Tibial nerve (tissue), 4 donors: ENCODE measurements at regions not wholly inside any gene's neighbourhood (a gene's known extent, or its start where the extent isn't known, plus 50 kb on each side); places are given as distances from the start of the nearest gene placed in this dataset.

ENCODE experiments used
- DNase-seq, 2 donors: peaks; one replicate each; pipeline ENCODE4 v3.0.0-alpha.2; 2019; ENCODE audit warnings: low spot score in 2 of 2
- H3K27ac ChIP-seq, 4 donors: fragments of 200-600 bp; sonication (generic) in 3 of 4; one replicate each; pipeline ENCODE4 v1.5.1; 2017 to 2019; ENCODE audit warnings: mild to moderate bottlenecking in 1 of 4
- H3K27me3 ChIP-seq, 2 donors: fragments of 200-600 bp; sonication (generic) in 1 of 2; one replicate each; pipeline versions ENCODE4 v1.5.1 to v1.6.0; 2017 to 2019
- H3K36me3 ChIP-seq, 3 donors: fragments of 200-600 bp; sonication (generic); one replicate each; pipeline ENCODE4 v1.5.1; 2018 to 2019
- H3K4me1 ChIP-seq, 4 donors: fragments of 200-600 bp; sonication (generic) in 3 of 4; one replicate each; pipeline ENCODE4 v1.5.1; 2017 to 2019
- H3K4me3 ChIP-seq, 4 donors: fragments of 200-600 bp; sonication (generic) in 3 of 4; one replicate each; pipeline ENCODE4 v1.5.1; 2017 to 2019; ENCODE audit warnings: mild to moderate bottlenecking in 1 of 4, moderate library complexity in 1 of 4
- H3K9me3 ChIP-seq, 4 donors: fragments of 200-600 bp; sonication (generic) in 3 of 4; one replicate each; pipeline ENCODE4 v1.5.1; 2017 to 2019
- EP300 ChIP-seq, 2 donors: sonication (generic); formaldehyde crosslinking; IDR thresholded peaks; one replicate each; pipeline ENCODE4 v1.6.1; 2017; ENCODE audit warnings: antibody characterized with exemption in 2 of 2, mild to moderate bottlenecking in 1 of 2
- POLR2A ChIP-seq, 2 donors: fragments of 450-650 bp; IDR thresholded peaks; one replicate each; pipeline ENCODE4 v1.6.1; 2017; ENCODE audit warnings: antibody characterized with exemption in 2 of 2, mild to moderate bottlenecking in 2 of 2, moderate library complexity in 2 of 2
- WGBS, 2 donors: methylation state at CpG; one replicate each; pipeline ENCODE4 v1.1.5; 2018; 5-methylcytosine and 5-hydroxymethylcytosine counted together
- TF ChIP-seq, protein P1 (sequence below), 5 experiments: fragments of 200-600 bp in 3 of 5; fragments of 450-650 bp in 2 of 5; sonication (generic) in 3 of 5; IDR thresholded peaks; one replicate each; pipeline ENCODE4 v1.5.1; 2016 to 2019; ENCODE audit warnings: antibody characterized with exemption in 5 of 5, mild to moderate bottlenecking in 3 of 5, moderate library complexity in 2 of 5

DNA sequence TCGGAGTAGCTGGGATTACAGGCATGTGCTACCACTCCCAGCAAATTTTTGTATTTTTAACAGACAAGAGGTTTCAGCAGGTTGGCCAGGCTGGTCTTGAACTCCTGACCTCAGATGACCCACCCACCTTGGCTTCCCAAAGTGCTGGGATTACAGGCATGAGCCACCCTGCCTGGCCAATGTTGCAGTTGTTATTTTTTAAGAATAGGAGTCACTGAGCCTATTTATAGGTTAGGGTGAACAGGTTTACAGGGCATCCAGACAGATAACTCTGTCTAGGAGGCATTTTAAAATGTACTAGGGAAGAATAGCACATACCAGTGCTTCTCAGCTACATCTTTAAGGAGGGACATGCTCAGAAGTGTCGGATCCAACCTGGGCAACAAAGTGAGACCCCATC is 60.1 kb upstream of the BNC2 start:
- Histone ChIP-seq H3K36me3 (no peaks in the 10 kb centered on the region), H3K4me1 (no peaks in the 10 kb centered on the region), H3K27me3 (no peaks in the 10 kb centered on the region), H3K4me3 (no peak overlapping the region), H3K9me3 (no peaks in the 10 kb centered on the region), H3K27ac (no peak overlapping the region)
- 90 to 91% methylated on average over 2 of the region's 2 CpGs for WGBS, 2 donors
- TF ChIP-seq EP300 (IDR thresholded peaks at IDR 0.05) (no peak), POLR2A (IDR thresholded peaks at IDR 0.05) (no peak)
- TF ChIP-seq, protein P1, sequence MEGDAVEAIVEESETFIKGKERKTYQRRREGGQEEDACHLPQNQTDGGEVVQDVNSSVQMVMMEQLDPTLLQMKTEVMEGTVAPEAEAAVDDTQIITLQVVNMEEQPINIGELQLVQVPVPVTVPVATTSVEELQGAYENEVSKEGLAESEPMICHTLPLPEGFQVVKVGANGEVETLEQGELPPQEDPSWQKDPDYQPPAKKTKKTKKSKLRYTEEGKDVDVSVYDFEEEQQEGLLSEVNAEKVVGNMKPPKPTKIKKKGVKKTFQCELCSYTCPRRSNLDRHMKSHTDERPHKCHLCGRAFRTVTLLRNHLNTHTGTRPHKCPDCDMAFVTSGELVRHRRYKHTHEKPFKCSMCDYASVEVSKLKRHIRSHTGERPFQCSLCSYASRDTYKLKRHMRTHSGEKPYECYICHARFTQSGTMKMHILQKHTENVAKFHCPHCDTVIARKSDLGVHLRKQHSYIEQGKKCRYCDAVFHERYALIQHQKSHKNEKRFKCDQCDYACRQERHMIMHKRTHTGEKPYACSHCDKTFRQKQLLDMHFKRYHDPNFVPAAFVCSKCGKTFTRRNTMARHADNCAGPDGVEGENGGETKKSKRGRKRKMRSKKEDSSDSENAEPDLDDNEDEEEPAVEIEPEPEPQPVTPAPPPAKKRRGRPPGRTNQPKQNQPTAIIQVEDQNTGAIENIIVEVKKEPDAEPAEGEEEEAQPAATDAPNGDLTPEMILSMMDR (IDR thresholded peaks at IDR 0.05) = no peak
- DNase-seq = no peak

DNA sequence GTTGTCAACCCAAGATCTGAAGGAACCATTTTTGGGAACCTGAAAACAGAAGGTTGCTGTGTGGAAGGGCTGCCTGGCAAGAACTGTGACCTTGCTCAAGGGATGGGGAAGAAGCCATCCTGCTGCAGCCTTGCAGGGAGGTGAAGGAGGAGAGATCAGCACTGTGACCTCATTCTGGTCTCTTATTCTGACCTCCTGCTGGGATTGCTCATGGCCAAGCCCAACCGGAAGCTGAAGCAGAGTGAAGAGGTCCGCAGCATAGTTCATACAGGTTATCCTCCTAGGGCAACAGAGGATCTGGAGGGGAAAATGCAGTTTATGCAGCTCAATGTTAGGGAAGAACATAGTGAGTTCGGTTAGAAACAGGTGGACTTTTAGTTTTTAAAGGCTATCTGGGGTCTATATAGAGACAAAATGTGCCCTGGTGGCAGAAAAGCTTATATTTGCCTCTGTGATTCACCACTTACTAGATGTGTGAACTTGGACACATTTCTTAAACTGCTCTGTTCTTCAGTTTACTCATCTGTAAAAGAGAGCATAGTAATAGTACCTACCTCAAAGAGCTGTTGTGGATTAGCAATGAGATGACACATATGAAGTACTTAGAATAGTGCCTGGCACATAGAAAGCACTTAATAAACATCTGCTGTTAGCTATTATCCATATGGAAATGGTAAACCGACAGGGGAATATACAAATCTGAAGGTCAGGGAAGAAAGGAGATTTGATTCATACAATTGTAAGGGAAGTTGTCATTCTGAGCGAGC is 57.9 kb upstream of the BNC2 start:
- H3K27me3 ChIP-seq = no peaks in the 10 kb centered on the region
- no peak for TF ChIP-seq POLR2A (IDR thresholded peaks at IDR 0.05)
- TF ChIP-seq, protein P1 (IDR thresholded peaks at IDR 0.05) = no peak
- TF ChIP-seq EP300 (IDR thresholded peaks at IDR 0.05) = no peak
- 69 to 75% methylated on average over 5 of the region's 5 CpGs for WGBS, 2 donors
- no peaks in the 10 kb centered on the region for H3K4me1 ChIP-seq
- H3K4me3 ChIP-seq = no peak overlapping the region
- peaks cover 0 to 8% (median 0%) of the 10 kb centered on the region in 4 donors for H3K9me3 ChIP-seq
- DNase-seq = no peak
- no peak overlapping the region for H3K27ac ChIP-seq
- H3K36me3 ChIP-seq = no peaks in the 10 kb centered on the region

DNA sequence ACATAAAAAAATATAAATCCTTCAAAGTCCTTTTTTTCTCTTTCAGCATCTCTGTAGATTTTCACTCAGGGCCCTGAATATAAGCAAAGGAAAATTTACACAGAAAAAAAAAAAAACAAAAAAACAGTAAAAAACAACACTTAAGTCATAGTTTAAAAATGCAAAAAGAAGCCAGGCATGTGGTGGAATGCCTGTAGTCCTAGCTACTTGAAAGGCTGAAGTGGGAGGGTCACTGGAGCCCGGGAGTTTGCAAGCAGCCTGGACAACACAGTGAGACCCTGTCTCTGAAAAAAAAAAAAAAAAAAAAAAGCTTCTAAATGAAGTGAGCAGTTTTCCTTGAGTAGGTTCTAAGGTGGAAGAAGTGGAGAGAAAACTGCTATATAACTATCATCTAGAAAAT is 55.0 kb upstream of the BNC2 start:
- no peak overlapping the region for H3K27ac ChIP-seq
- WGBS, 2 donors = 52% methylated on average over 1 of the region's 1 CpG
- no peak for DNase-seq
- no peaks in the 10 kb centered on the region for H3K27me3 ChIP-seq
- H3K36me3 ChIP-seq = no peaks in the 10 kb centered on the region
- H3K4me1 ChIP-seq = no peaks in the 10 kb centered on the region
- peaks cover 0 to 8% (median 0%) of the 10 kb centered on the region in 4 donors for H3K9me3 ChIP-seq
- no peak overlapping the region for H3K4me3 ChIP-seq
- TF ChIP-seq POLR2A (IDR thresholded peaks at IDR 0.05) = no peak
- TF ChIP-seq EP300 (IDR thresholded peaks at IDR 0.05) = no peak
- TF ChIP-seq, protein P1 (IDR thresholded peaks at IDR 0.05) = no peak

DNA sequence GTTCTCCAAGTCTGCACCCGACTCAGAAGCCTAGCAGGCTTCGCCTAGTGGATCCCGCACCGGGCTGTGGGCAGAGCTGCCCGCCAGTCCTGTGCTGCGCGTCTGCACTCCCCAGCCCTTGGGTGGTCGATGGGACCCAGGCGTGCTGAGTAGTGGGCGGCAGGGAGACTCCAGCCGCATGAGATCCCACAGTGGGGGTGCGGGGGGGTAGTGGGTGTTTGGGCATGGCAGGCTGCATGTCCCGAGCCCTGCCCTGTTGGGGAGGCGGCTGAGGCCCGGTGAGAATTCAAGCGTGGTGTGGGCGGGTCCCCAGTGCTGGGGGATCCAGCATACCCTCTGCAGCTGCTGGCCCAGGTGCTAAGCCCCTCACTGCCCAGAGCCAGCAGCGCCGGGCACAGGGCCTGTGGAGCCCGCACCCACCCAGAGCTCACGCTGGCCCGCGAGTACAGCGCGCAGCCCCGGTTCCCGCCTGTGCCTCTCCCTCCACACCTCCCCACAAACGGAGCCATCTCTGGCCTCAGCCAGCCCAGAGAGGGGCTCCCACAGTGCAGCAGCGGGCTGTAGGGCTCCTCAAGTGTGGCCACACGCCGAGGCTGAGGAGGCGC is 53.9 kb upstream of the BNC2 start:
- no peak for DNase-seq
- H3K27ac ChIP-seq = no peak overlapping the region
- WGBS, 2 donors = 98 to 99% methylated on average over 28 to 31 of the region's 32 CpGs

DNA sequence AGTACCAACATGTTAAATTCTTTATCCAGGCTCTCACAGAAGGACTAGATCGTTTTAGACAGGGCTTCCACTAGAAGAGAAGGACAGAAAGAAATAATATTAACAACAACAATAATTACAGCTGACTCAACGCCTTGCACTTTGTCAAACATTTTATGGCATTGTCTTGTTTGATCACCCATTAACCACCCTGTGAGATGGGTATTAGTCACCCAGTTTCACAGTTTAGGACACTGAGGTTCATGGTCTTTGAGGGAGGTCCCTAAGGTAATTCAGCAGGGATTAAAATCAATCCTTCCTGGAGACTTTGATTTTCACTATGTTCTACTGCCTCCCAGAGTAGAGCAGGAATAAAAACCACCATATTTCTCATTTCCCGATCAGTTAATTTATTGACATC is 51.4 kb upstream of the BNC2 start:
- Histone ChIP-seq H3K27ac (no peak overlapping the region), H3K36me3 (no peaks in the 10 kb centered on the region), H3K4me1 (no peaks in the 10 kb centered on the region), H3K4me3 (no peak overlapping the region), H3K27me3 (no peaks in the 10 kb centered on the region), H3K9me3 (peaks cover 0 to 8% (median 0%) of the 10 kb centered on the region in 4 donors)
- no peak for DNase-seq
- WGBS, 2 donors = 47 to 72% methylated on average over 3 of the region's 3 CpGs
- TF ChIP-seq, protein P1 (IDR thresholded peaks at IDR 0.05) = no peak
- TF ChIP-seq POLR2A (IDR thresholded peaks at IDR 0.05) (no peak), EP300 (IDR thresholded peaks at IDR 0.05) (no peak)

More for the DNA sequence above, 53.9 kb upstream of the BNC2 start:
- no peaks in the 10 kb centered on the region for H3K4me1 ChIP-seq
- peaks cover 0 to 8% (median 0%) of the 10 kb centered on the region in 4 donors for H3K9me3 ChIP-seq
- TF ChIP-seq POLR2A (IDR thresholded peaks at IDR 0.05) (no peak), EP300 (IDR thresholded peaks at IDR 0.05) (no peak)
- TF ChIP-seq, protein P1 (IDR thresholded peaks at IDR 0.05) = no peak
- no peaks in the 10 kb centered on the region for H3K36me3 ChIP-seq
- no peak overlapping the region for H3K4me3 ChIP-seq
- no peaks in the 10 kb centered on the region for H3K27me3 ChIP-seq
